SJSA1 (cell line): ENCODE measurements at regions not wholly inside any gene's neighbourhood (a gene's known extent, or its start where the extent isn't known, plus 50 kb on each side); places are given as distances from the start of the nearest gene placed in this dataset.
A peak's percentile ranks its signal among the peaks of the same experiment; 100 is the strongest.
"Not testable (repeated sequence)": the region's sequence is repeated elsewhere in the genome, so short reads cannot be mapped to it uniquely, and the experiment has no call there.

Experiments used
- DNase-seq, 2 experiments: peaks; one replicate each; pipeline ENCODE4 v3.0.0-alpha.2; 2015 to 2020; ENCODE audit warnings: low spot score in 2 of 2, low read depth in 1 of 2
- H3K27ac ChIP-seq: fragments of 250-450 bp; sonication (Bioruptor Pico); 2 replicates; pipeline ENCODE4 v1.5.1; 2020; ENCODE audit warnings: mild to moderate bottlenecking, moderate library complexity
- H3K27me3 ChIP-seq: fragments of 250-450 bp; sonication (Bioruptor Pico); replicated peaks from 2 replicates; pipeline ENCODE4 v1.5.1; 2020; ENCODE audit warnings: mild to moderate bottlenecking, moderate library complexity
- H3K36me3 ChIP-seq: fragments of 250-450 bp; sonication (Bioruptor Pico); 2 replicates; pipeline ENCODE4 v1.5.1; 2020; ENCODE audit warnings: mild to moderate bottlenecking
- H3K4me1 ChIP-seq: fragments of 250-450 bp; sonication (Bioruptor Pico); replicated peaks from 2 replicates; pipeline ENCODE4 v1.6.1; 2021; ENCODE audit warnings: mild to moderate bottlenecking
- H3K4me3 ChIP-seq: fragments of 250-450 bp; sonication (Bioruptor Pico); 2 replicates; pipeline ENCODE4 v1.5.1; 2020; ENCODE audit warnings: mild to moderate bottlenecking
- H3K9me3 ChIP-seq: fragments of 250-450 bp; sonication (Bioruptor Pico); replicated peaks from 2 replicates; pipeline ENCODE4 v1.5.1; 2020; ENCODE audit warnings: mild to moderate bottlenecking

- not testable (repeated sequence) for H3K9me3 ChIP-seq
Measured at GRCh38 chr2:89756616-89757015, 1065.1 kb downstream of the RPIA start.

GRCh38 chr2:89758332-89759026 lies 1067.0 kb downstream of the RPIA start:
- not testable (repeated sequence) for H3K4me1 ChIP-seq, H3K9me3 ChIP-seq, H3K27me3 ChIP-seq, H3K4me3 ChIP-seq, H3K36me3 ChIP-seq, H3K27ac ChIP-seq
- DNase-seq: peak in 1 of 2 experiments; percentile 29

More at GRCh38 chr2:89756616-89757015, 1065.1 kb downstream of the RPIA start:
- not testable (repeated sequence) for H3K27ac ChIP-seq, H3K27me3 ChIP-seq, H3K4me3 ChIP-seq, H3K36me3 ChIP-seq, H3K4me1 ChIP-seq
- DNase-seq: peak in 1 of 2 experiments; percentile 45

GRCh38 chr2:89760762-89761161 lies 1069.3 kb downstream of the RPIA start:
- not testable (repeated sequence) for H3K4me3 ChIP-seq, H3K4me1 ChIP-seq, H3K27ac ChIP-seq, H3K27me3 ChIP-seq, H3K36me3 ChIP-seq, H3K9me3 ChIP-seq
- DNase-seq: peak in 1 of 2 experiments; percentile 20

- not testable (repeated sequence) for H3K27ac ChIP-seq, DNase-seq, H3K4me1 ChIP-seq, H3K27me3 ChIP-seq, H3K4me3 ChIP-seq, H3K36me3 ChIP-seq, H3K9me3 ChIP-seq
Measured at GRCh38 chr2:89761171-89761570, 1069.7 kb downstream of the RPIA start.

- not testable (repeated sequence) for H3K27me3 ChIP-seq, DNase-seq, H3K27ac ChIP-seq, H3K36me3 ChIP-seq, H3K4me1 ChIP-seq, H3K4me3 ChIP-seq, H3K9me3 ChIP-seq
Measured at GRCh38 chr2:89761863-89762262, 1070.4 kb downstream of the RPIA start.

GRCh38 chr2:89762461-89763253 lies 1071.2 kb downstream of the RPIA start:
- H3K4me1 ChIP-seq, H3K27me3 ChIP-seq, H3K9me3 ChIP-seq, H3K4me3 ChIP-seq, H3K36me3 ChIP-seq, H3K27ac ChIP-seq: not testable (repeated sequence)
- DNase-seq: peak in 1 of 2 experiments; percentile 45

- DNase-seq: no peak
- H3K27ac ChIP-seq: no peak overlapping the region
- H3K4me1 ChIP-seq: no peaks in the 10 kb centered on the region
- H3K36me3 ChIP-seq: no peaks in the 10 kb centered on the region
- peaks cover 6% of the 10 kb centered on the region; the same call in 1 of the 2 replicates for H3K27me3 ChIP-seq
- H3K9me3 ChIP-seq: no peaks in the 10 kb centered on the region
- H3K4me3 ChIP-seq: no peak overlapping the region
Measured at GRCh38 chr2:89763254-89763580, 1071.7 kb downstream of the RPIA start.

GRCh38 chr2:89763581-89764485 lies 1072.4 kb downstream of the RPIA start:
- DNase-seq: peak in 1 of 2 experiments; percentile 54
- no peaks in the 10 kb centered on the region for H3K4me1 ChIP-seq
- no peak overlapping the region for H3K4me3 ChIP-seq

GRCh38 chr2:89764571-89765360 lies 1073.3 kb downstream of the RPIA start:
- peak in 1 of 2 experiments; percentile 42 for DNase-seq
- not testable (repeated sequence) for H3K36me3 ChIP-seq, H3K27ac ChIP-seq, H3K27me3 ChIP-seq, H3K4me1 ChIP-seq, H3K9me3 ChIP-seq, H3K4me3 ChIP-seq

More at GRCh38 chr2:89763581-89764485, 1072.4 kb downstream of the RPIA start:
- H3K36me3 ChIP-seq: no peaks in the 10 kb centered on the region
- H3K27ac ChIP-seq: no peak overlapping the region
- H3K27me3 ChIP-seq: peaks cover 6% of the 10 kb centered on the region; the same call in 1 of the 2 replicates
- no peaks in the 10 kb centered on the region for H3K9me3 ChIP-seq

- H3K27me3 ChIP-seq, H3K4me1 ChIP-seq, H3K4me3 ChIP-seq, H3K36me3 ChIP-seq, H3K27ac ChIP-seq, H3K9me3 ChIP-seq: not testable (repeated sequence)
- DNase-seq: peak in 1 of 2 experiments; percentile 40
Measured at GRCh38 chr2:89765361-89765718, 1073.9 kb downstream of the RPIA start.

- DNase-seq: peak in 1 of 2 experiments; percentile 39
- H3K4me1 ChIP-seq, H3K9me3 ChIP-seq, H3K36me3 ChIP-seq, H3K27ac ChIP-seq, H3K4me3 ChIP-seq, H3K27me3 ChIP-seq: not testable (repeated sequence)
Measured at GRCh38 chr2:89766141-89766990, 1074.9 kb downstream of the RPIA start.

- not testable (repeated sequence) for H3K9me3 ChIP-seq, H3K4me3 ChIP-seq, H3K27ac ChIP-seq, H3K36me3 ChIP-seq, H3K4me1 ChIP-seq, H3K27me3 ChIP-seq
- peak in 1 of 2 experiments; percentile 39 for DNase-seq
Measured at GRCh38 chr2:89767058-89767457, 1075.6 kb downstream of the RPIA start.
